Esophagus (tissue), 2 donors: ENCODE measurements at regions not wholly inside any gene's neighbourhood (a gene's known extent, or its start where the extent isn't known, plus 50 kb on each side); places are given as distances from the start of the nearest gene placed in this dataset.

Source experiments
- H3K27ac ChIP-seq, 2 donors: one replicate each; pipeline ENCODE4 v1.5.1; 2013; ENCODE audit warnings: low read depth in 2 of 2, mild to moderate bottlenecking in 2 of 2, inconsistent platforms in 1 of 2, low read length in 1 of 2, moderate library complexity in 1 of 2
- H3K27me3 ChIP-seq, 2 donors: one replicate each; pipeline ENCODE4 v1.6.1; 2013; ENCODE audit warnings: low read length in 2 of 2, control low read depth in 1 of 2, mild to moderate bottlenecking in 1 of 2; ENCODE audit not compliant: insufficient read depth in 2 of 2, control insufficient read depth in 1 of 2
- H3K36me3 ChIP-seq, 2 donors: one replicate each; pipeline ENCODE4 v1.6.1; 2013; ENCODE audit warnings: low read length in 1 of 2; ENCODE audit not compliant: control insufficient read depth in 2 of 2, insufficient read depth in 2 of 2
- H3K4me1 ChIP-seq, 2 donors: one replicate each; pipeline ENCODE4 v1.6.1; 2013; ENCODE audit warnings: low read length in 1 of 2; ENCODE audit not compliant: control insufficient read depth in 2 of 2, insufficient read depth in 2 of 2
- H3K4me3 ChIP-seq, 2 donors: one replicate each; pipeline ENCODE4 v1.5.1; 2013; ENCODE audit warnings: low read length in 2 of 2, mild to moderate bottlenecking in 2 of 2, low read depth in 1 of 2, moderate library complexity in 1 of 2
- H3K9me3 ChIP-seq, 2 donors: one replicate each; pipeline ENCODE4 v1.6.1; 2013; ENCODE audit warnings: mild to moderate bottlenecking in 2 of 2, low read depth in 1 of 2, low read length in 1 of 2, moderate library complexity in 1 of 2; ENCODE audit not compliant: control insufficient read depth in 2 of 2, insufficient read depth in 1 of 2
- WGBS, 2 donors: extraction: QIAGEN DNeasy Blood & Tissue Kit; methylation state at CpG; one replicate each; pipeline ENCODE4 v1.1.7; 2013; 5-methylcytosine and 5-hydroxymethylcytosine counted together
- donor health status: healthy with polysubstance abuse.
- donor health status: Bipolar disorder and iron deficiency.

GRCh38 chr3:188099907-188100306, 54.0 kb upstream of the LPP start:
- WGBS, 2 donors = 88 to 89% methylated on average over 6 of the region's 6 CpGs
- Histone ChIP-seq H3K36me3 (no peaks in the 10 kb centered on the region), H3K27me3 (no peaks in the 10 kb centered on the region), H3K4me3 (no peak overlapping the region), H3K27ac (no peak overlapping the region), H3K9me3 (no peaks in the 10 kb centered on the region), H3K4me1 (no peaks in the 10 kb centered on the region)

GRCh38 chr3:188102861-188103547, 51.0 kb upstream of the LPP start:
- no peak overlapping the region for H3K27ac ChIP-seq
- 85 to 93% methylated on average over 6 of the region's 6 CpGs for WGBS, 2 donors
- H3K27me3 ChIP-seq = no peaks in the 10 kb centered on the region
- H3K9me3 ChIP-seq = no peaks in the 10 kb centered on the region
- no peaks in the 10 kb centered on the region for H3K4me1 ChIP-seq
- no peaks in the 10 kb centered on the region for H3K36me3 ChIP-seq
- H3K4me3 ChIP-seq = no peak overlapping the region

GRCh38 chr3:188104050-188104449, 49.9 kb upstream of the LPP start:
- Histone ChIP-seq H3K27me3 (no peaks in the 10 kb centered on the region), H3K27ac (no peak overlapping the region), H3K9me3 (no peaks in the 10 kb centered on the region), H3K36me3 (no peaks in the 10 kb centered on the region), H3K4me3 (no peak overlapping the region), H3K4me1 (no peaks in the 10 kb centered on the region)
- 73 to 82% methylated on average over 5 of the region's 5 CpGs for WGBS, 2 donors
